IgD-negative memory B cell (primary cell): ENCODE measurements at regions not wholly inside any gene's neighbourhood (a gene's known extent, or its start where the extent isn't known, plus 50 kb on each side); places are given as distances from the start of the nearest gene placed in this dataset.
A peak's percentile ranks its signal among the peaks of the same experiment; 100 is the strongest.
"Not testable (repeated sequence)": the region's sequence is repeated elsewhere in the genome, so short reads cannot be mapped to it uniquely, and the experiment has no call there.

Experiments
- H3K27ac Mint-ChIP-seq, 3 donors: one replicate each; pipeline ENCODE4 v1.8.0; 2020 to 2022; ENCODE audit warnings: mild to moderate bottlenecking in 3 of 3, mixed read lengths in 3 of 3, moderate library complexity in 1 of 3
- H3K27me3 Mint-ChIP-seq: one replicate; pipeline ENCODE4 v1.8.0; 2021; ENCODE audit warnings: mixed read lengths
- H3K36me3 Mint-ChIP-seq: one replicate; pipeline ENCODE4 v1.8.0; 2020; ENCODE audit warnings: mild to moderate bottlenecking, mixed read lengths
- H3K4me1 Mint-ChIP-seq, 3 donors: one replicate each; pipeline ENCODE4 v1.8.0; 2020 to 2022; ENCODE audit warnings: mixed read lengths in 3 of 3, mild to moderate bottlenecking in 1 of 3
- H3K4me3 Mint-ChIP-seq, 4 donors: one replicate each; pipeline ENCODE4 v1.8.0; 2020 to 2022; ENCODE audit warnings: mild to moderate bottlenecking in 4 of 4, mixed read lengths in 4 of 4, moderate library complexity in 3 of 4
- H3K9me3 Mint-ChIP-seq, 3 donors: one replicate each; pipeline ENCODE4 v1.8.0; 2020 to 2021; ENCODE audit warnings: mixed read lengths in 3 of 3, mild to moderate bottlenecking in 1 of 3

- Mint-ChIP-seq H3K4me3 (no peak overlapping the region), H3K27me3 (no peaks in the 10 kb centered on the region)
Observed at GRCh38 chr13:110057052-110057451, 249.9 kb downstream of the COL4A1 start.

GRCh38 chr13:110056640-110057039, 250.3 kb downstream of the COL4A1 start:
- Mint-ChIP-seq H3K27me3 (no peaks in the 10 kb centered on the region), H3K9me3 (peaks cover 2 to 5% (median 4%) of the 10 kb centered on the region in 3 donors), H3K27ac (no peak overlapping the region), H3K4me1 (no peaks in the 10 kb centered on the region), H3K4me3 (no peak overlapping the region), H3K36me3 (no peaks in the 10 kb centered on the region)

More at GRCh38 chr13:110057052-110057451, 249.9 kb downstream of the COL4A1 start:
- Mint-ChIP-seq H3K4me1 (no peaks in the 10 kb centered on the region), H3K9me3 (peaks cover 2 to 5% (median 4%) of the 10 kb centered on the region in 3 donors), H3K36me3 (no peaks in the 10 kb centered on the region), H3K27ac (no peak overlapping the region)

- peak overlapping the region in 1 of 3 donors; percentile 8 for H3K27ac Mint-ChIP-seq
Observed at GRCh38 chr13:110055089-110055488, 251.9 kb downstream of the COL4A1 start.

GRCh38 chr13:110054041-110054440, 252.9 kb downstream of the COL4A1 start:
- Mint-ChIP-seq H3K4me1 (no peaks in the 10 kb centered on the region), H3K27me3 (no peaks in the 10 kb centered on the region), H3K9me3 (peaks cover 2 to 5% (median 4%) of the 10 kb centered on the region in 3 donors), H3K27ac (no peak overlapping the region), H3K4me3 (no peak overlapping the region), H3K36me3 (no peaks in the 10 kb centered on the region)

More at GRCh38 chr13:110055089-110055488, 251.9 kb downstream of the COL4A1 start:
- Mint-ChIP-seq H3K4me1 (no peaks in the 10 kb centered on the region), H3K4me3 (no peak overlapping the region), H3K36me3 (no peaks in the 10 kb centered on the region), H3K9me3 (peaks cover 2 to 5% (median 4%) of the 10 kb centered on the region in 3 donors), H3K27me3 (no peaks in the 10 kb centered on the region)

- H3K36me3 Mint-ChIP-seq = no peaks in the 10 kb centered on the region
- H3K27ac Mint-ChIP-seq = no peak overlapping the region
- H3K4me1 Mint-ChIP-seq = no peaks in the 10 kb centered on the region
- peaks cover 0 to 3% (median 2%) of the 10 kb centered on the region in 3 donors for H3K9me3 Mint-ChIP-seq
- H3K4me3 Mint-ChIP-seq = no peak overlapping the region
- H3K27me3 Mint-ChIP-seq = no peaks in the 10 kb centered on the region
Observed at GRCh38 chr13:110047496-110047895, 259.5 kb downstream of the COL4A1 start.

- Mint-ChIP-seq H3K4me3 (no peak overlapping the region), H3K36me3 (no peaks in the 10 kb centered on the region), H3K9me3 (peaks cover 0 to 3% (median 2%) of the 10 kb centered on the region in 3 donors), H3K27me3 (no peaks in the 10 kb centered on the region), H3K4me1 (no peaks in the 10 kb centered on the region), H3K27ac (no peak overlapping the region)
Observed at GRCh38 chr13:110046811-110047210, 260.1 kb downstream of the COL4A1 start.

GRCh38 chr13:110045919-110046318, 259.5 kb upstream of the IRS2 start:
- Mint-ChIP-seq H3K27me3 (no peaks in the 10 kb centered on the region), H3K9me3 (peaks cover 0 to 5% (median 3%) of the 10 kb centered on the region in 3 donors), H3K4me3 (no peak overlapping the region), H3K27ac (no peak overlapping the region), H3K36me3 (no peaks in the 10 kb centered on the region), H3K4me1 (no peaks in the 10 kb centered on the region)

GRCh38 chr13:110045202-110045601, 258.8 kb upstream of the IRS2 start:
- no peaks in the 10 kb centered on the region for H3K4me1 Mint-ChIP-seq
- no peaks in the 10 kb centered on the region for H3K27me3 Mint-ChIP-seq
- no peak overlapping the region for H3K27ac Mint-ChIP-seq
- no peak overlapping the region for H3K4me3 Mint-ChIP-seq
- H3K36me3 Mint-ChIP-seq = no peaks in the 10 kb centered on the region
- H3K9me3 Mint-ChIP-seq = peaks cover 0 to 5% (median 3%) of the 10 kb centered on the region in 3 donors

GRCh38 chr13:110044551-110045111, 258.2 kb upstream of the IRS2 start:
- Mint-ChIP-seq H3K9me3 (peaks cover 0 to 5% (median 3%) of the 10 kb centered on the region in 3 donors), H3K4me3 (no peak overlapping the region), H3K27me3 (no peaks in the 10 kb centered on the region), H3K27ac (no peak overlapping the region), H3K4me1 (no peaks in the 10 kb centered on the region), H3K36me3 (no peaks in the 10 kb centered on the region)

- no peak overlapping the region for H3K4me3 Mint-ChIP-seq
- H3K4me1 Mint-ChIP-seq = no peaks in the 10 kb centered on the region
- no peaks in the 10 kb centered on the region for H3K27me3 Mint-ChIP-seq
- H3K27ac Mint-ChIP-seq = no peak overlapping the region
- peaks cover 2% of the 10 kb centered on the region for H3K36me3 Mint-ChIP-seq
- H3K9me3 Mint-ChIP-seq = peaks cover 0 to 8% (median 2%) of the 10 kb centered on the region in 3 donors
Observed at GRCh38 chr13:110042253-110042950, 256.0 kb upstream of the IRS2 start.

GRCh38 chr13:110041638-110042037, 255.3 kb upstream of the IRS2 start:
- H3K9me3 Mint-ChIP-seq, H3K4me3 Mint-ChIP-seq, H3K4me1 Mint-ChIP-seq, H3K36me3 Mint-ChIP-seq, H3K27me3 Mint-ChIP-seq: not testable (repeated sequence)
- H3K27ac Mint-ChIP-seq = peak overlapping the region in 1 of 3 donors; percentile 16

- H3K4me3 Mint-ChIP-seq = no peak overlapping the region
- H3K4me1 Mint-ChIP-seq = no peaks in the 10 kb centered on the region
- no peak overlapping the region for H3K27ac Mint-ChIP-seq
- no peaks in the 10 kb centered on the region for H3K27me3 Mint-ChIP-seq
- peaks cover 2% of the 10 kb centered on the region for H3K36me3 Mint-ChIP-seq
- H3K9me3 Mint-ChIP-seq = peaks cover 0 to 8% (median 2%) of the 10 kb centered on the region in 3 donors
Observed at GRCh38 chr13:110037925-110038573, 251.7 kb upstream of the IRS2 start.

GRCh38 chr13:110036060-110036459, 249.7 kb upstream of the IRS2 start:
- Mint-ChIP-seq H3K36me3 (peaks cover 2% of the 10 kb centered on the region), H3K9me3 (peaks cover 0 to 5% (median 2%) of the 10 kb centered on the region in 3 donors), H3K4me1 (no peaks in the 10 kb centered on the region), H3K4me3 (no peak overlapping the region), H3K27ac (no peak overlapping the region), H3K27me3 (no peaks in the 10 kb centered on the region)

- H3K27ac Mint-ChIP-seq = no peak overlapping the region
Observed at GRCh38 chr13:110034031-110034549, 247.7 kb upstream of the IRS2 start.

GRCh38 chr13:110032969-110033368, 246.6 kb upstream of the IRS2 start:
- no peaks in the 10 kb centered on the region for H3K36me3 Mint-ChIP-seq
- H3K27ac Mint-ChIP-seq = no peak overlapping the region
- H3K27me3 Mint-ChIP-seq = no peaks in the 10 kb centered on the region
- H3K4me1 Mint-ChIP-seq = no peaks in the 10 kb centered on the region
- peaks cover 0 to 3% (median 3%) of the 10 kb centered on the region in 3 donors for H3K9me3 Mint-ChIP-seq
- H3K4me3 Mint-ChIP-seq = no peak overlapping the region

More at GRCh38 chr13:110034031-110034549, 247.7 kb upstream of the IRS2 start:
- Mint-ChIP-seq H3K9me3 (peaks cover 0 to 4% (median 2%) of the 10 kb centered on the region in 3 donors), H3K4me3 (no peak overlapping the region), H3K36me3 (peaks cover 1% of the 10 kb centered on the region), H3K4me1 (no peaks in the 10 kb centered on the region), H3K27me3 (no peaks in the 10 kb centered on the region)
